ENCODE measurements at regions not wholly inside any gene's neighbourhood (a gene's known extent, or its start where the extent isn't known, plus 50 kb on each side); places are given as distances from the start of the nearest gene placed in this dataset.

- no peak for DNase-seq
Observed at GRCh38 chr3:178048768-178049167, 487.5 kb upstream of the KCNMB2 start.

DNA sequence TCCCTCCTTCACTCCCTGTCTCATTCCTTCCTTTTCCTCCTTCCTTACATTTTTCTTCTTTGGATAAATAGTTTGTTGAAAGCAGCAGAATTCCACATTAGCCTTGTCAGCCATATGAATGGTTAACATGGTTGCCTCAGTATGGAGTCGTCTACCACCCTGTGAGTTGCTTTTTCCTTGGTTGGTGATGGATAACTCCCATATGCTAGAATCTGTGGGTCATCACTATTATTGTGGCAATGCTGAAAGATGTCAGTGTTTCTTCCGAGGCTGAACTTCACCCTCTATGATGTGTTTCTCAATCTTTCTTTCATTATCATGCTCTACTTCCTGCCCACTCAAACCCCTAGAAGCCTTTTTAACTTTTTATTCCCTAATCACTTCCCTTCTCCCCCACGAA lies 481.8 kb upstream of the KCNMB2 start:
- no peak for DNase-seq

DNA sequence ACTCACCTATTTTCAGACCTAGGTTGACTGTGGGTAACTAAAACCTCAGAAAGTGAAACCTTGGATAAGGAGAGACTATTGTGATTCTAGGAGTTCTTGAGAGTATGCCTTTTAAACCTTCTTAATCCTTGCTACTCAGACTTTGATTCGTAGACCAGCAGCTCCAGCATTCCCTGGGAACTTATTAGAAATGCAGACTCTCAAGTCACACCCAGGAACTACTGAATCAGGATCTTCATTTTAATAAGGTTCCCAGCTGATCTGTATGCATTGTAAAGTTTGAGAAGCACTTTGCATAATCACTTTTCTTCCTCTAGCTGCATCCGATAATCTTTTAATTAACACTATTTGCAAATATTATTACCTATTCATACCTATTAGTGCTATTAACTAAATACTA lies 480.3 kb upstream of the KCNMB2 start:
- DNase-seq: no peak

GRCh38 chr3:178056868-178057267 lies 479.4 kb upstream of the KCNMB2 start:
- no peak for DNase-seq

DNA sequence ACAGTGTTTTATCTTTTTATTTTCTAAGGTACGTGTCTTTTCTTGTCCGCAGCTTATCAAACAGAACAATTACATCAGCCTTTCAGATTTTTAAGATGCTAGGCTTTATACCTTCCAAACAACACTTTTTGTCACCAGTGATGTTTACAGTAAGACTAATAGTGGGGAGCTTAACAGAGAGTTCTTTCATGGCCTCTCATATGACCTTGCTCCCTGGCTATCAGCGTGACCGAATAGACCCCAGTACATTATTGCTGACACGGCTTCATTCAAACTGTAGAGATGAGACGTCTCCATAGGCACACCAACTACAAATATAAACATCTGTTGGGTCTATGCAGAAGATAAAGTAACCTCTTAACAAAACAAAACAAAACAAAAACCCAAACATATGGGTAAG lies 477.6 kb upstream of the KCNMB2 start:
- DNase-seq: peak; percentile 20

GRCh38 chr3:178059119-178059518 lies 477.1 kb upstream of the KCNMB2 start:
- peak; percentile 20 for DNase-seq

GRCh38 chr3:178059836-178060235 lies 476.4 kb upstream of the KCNMB2 start:
- DNase-seq: no peak

DNA sequence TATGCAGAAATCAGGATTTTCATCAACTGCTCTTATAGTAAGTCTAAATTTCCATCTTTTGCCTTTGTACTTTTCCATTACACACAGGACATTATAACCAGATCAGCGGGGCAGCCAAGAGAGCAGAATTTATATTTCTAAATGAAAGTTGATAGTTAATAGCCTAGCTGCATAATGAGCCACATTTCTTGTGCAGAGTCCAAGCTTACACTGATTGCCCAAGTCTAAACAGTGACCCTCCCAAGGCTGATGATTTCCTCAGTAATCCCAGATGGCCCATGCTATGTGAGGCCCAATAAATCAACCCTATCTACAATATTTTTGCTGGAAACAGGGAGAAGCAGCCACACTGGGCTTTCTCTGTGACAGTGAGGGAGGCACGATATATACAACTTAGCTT lies 475.8 kb upstream of the KCNMB2 start:
- no peak for DNase-seq

GRCh38 chr3:178062126-178062525 lies 474.1 kb upstream of the KCNMB2 start:
- no peak for DNase-seq

GRCh38 chr3:178063461-178063860 lies 472.8 kb upstream of the KCNMB2 start:
- peak; percentile 5 for DNase-seq

GRCh38 chr3:178067721-178068120 lies 468.5 kb upstream of the KCNMB2 start:
- DNase-seq: no peak

DNA sequence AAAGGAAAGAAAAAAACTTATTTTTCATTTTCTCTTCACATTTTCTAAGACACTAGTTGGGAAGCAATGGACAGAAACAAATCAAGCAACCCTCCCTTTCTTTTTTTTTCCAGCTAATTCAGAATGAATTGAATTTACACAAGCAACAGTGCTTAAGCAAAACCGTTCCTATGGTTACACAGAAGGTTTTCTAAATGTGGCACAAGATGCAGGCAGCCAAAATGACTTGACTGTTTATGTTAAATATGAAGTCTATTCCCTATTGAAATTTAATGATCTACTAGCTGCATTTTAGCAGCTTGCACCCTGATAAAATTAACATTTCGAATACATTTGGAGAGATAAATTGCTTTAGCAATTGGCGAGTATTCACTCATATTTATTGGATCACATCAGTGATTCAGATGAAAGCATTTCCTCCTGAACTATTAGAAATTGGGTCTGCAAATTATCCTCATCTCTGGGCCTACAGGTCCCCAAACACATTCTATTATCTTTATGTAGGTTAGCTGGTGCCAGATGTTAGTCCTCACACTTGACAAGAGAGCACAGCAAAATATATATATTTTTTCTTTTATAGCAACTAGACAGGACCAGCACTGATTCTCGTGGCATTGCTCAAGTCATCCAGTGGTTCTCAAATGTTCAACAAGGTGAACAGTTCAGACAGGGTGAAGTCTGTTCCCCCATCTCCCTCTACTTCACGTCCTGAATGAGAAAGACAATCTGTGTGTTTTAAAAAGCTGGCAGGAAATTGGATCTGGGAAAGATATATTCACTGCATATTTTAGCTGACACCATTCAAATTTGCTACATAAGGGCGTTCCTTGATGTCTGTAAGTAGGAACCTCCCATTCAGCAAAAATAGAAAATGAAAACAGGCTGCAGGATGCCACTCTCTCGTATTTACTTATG lies 463.6 kb upstream of the KCNMB2 start:
- peak; percentile 47 for DNase-seq

DNA sequence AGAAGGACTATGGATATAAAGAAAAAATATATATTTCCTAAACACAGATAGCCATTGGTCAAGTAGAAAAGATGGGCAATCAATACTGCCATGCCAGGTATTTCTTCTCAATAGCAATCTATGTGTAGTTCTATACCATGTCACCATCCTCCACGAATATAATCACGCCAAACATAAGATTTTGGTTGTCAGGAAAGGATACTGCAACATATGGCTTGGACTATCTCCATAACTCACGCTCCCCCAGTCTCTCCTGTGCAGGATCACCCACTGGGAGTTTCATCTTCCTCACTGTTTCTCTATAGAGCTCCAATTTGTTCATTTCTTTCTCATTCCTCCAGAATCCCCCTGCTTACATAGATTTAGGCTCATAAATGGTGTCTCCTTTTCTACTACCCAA lies 462.9 kb upstream of the KCNMB2 start:
- DNase-seq: peak; percentile 53

DNA sequence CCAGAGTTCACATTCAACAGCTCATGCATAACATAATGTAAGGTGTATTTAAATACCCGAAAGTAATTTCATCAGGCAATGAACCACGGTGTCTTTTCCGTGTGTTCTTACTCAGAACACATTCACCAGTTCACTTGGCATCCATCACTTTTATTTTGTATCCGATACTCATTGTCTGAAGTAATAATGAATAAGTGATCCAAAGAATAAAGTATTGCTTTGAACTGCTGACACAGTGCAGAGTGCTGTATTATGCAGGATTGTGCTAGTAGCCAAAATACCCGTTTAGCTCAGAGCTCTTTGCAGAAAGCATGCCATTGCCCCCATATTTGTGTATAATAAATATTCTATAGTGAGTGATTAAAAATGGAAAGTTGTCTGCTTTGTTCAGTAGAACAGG lies 460.9 kb upstream of the KCNMB2 start:
- DNase-seq: peak; percentile 67

DNA sequence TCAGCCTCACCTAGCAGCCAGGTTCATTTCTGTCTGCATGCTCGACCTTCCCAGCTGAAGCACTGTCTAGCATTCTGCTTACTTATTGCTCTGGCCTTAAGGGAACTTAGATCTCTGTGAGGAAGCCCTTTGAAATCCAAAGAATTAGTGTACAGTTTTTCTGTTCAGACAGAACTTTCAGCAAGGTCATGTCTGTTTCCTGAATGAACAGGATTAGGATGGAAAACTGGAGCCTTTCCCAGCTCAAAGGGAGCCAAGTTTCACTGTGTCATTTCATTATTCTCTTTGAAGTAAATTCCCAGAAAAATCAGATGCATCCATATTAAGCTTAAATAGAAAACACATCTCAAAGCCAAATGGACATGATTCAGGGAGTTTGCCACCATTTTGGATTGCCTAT lies 457.3 kb upstream of the KCNMB2 start:
- no peak for DNase-seq

DNA sequence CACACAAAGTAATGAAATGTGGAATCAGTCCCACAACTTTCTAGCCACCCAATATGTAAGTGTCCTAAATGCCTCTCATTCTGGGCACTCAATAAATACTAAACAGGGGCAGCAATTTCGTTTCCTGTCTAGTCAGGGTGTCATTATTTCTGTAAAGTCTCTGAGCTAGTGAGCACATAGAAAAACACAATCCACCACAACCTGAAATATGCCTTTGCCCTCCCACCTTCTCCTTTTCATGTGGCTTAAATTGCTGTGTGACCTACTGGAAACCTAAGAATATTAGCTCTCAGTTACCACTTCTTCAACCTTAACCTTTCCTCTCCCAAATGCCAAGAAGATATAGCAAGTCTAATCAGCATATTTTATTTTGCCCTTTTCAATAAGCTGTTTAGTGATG lies 456.3 kb upstream of the KCNMB2 start:
- DNase-seq: no peak

GRCh38 chr3:178082326-178082906 lies 453.8 kb upstream of the KCNMB2 start:
- no peak for DNase-seq

DNA sequence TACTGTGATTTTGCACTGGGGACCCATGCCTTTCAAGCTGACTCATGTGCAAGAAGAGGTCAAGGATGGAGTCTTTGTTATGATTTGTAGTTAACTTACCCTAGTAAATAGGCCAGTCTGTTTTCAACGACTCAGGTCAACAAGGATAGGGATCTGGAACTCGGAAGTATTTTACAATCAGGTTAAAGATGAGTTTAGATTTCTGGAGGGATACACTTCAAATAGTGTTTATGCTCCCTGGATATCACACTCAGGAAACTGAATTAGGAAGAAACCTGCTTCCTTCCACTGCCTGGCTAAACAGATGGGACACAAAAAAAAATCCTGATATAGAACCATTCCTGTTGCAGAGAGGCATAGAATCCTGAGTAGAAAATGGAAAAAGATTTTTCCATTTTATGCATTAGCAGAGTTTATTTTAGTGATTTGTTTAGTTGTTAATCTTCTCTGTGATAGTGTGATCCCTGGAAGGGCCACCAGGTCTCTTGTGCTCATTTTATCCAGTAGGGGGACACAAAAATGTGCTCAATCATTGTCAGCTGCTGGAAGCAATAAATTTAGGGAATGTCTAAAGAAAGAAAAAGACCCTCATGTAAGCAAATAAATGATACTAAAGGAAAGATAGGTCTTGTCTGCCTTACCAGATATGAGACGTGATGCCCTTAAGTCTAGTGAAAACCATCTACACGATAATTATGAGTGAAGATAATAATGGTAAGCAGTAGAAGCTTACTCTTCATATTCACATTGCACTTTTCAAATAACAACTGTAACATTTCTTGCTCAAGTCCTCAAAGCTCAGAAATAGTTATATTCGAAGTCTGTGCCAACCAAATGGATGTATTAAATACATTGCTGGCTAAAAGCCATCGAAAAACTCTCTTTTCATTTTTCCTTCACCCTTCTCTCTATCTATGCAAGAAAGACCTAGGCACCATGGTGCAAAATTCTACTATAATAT lies 452.1 kb upstream of the KCNMB2 start:
- DNase-seq: peak; percentile 68

- peak; percentile 96 for DNase-seq
Observed at GRCh38 chr3:178084938-178085816, 451.1 kb upstream of the KCNMB2 start.

- DNase-seq: no peak
Observed at GRCh38 chr3:178085817-178086123, 450.5 kb upstream of the KCNMB2 start.

- DNase-seq: no peak
Observed at GRCh38 chr3:178086144-178086825, 450.0 kb upstream of the KCNMB2 start.

- DNase-seq: no peak
Observed at GRCh38 chr3:178087376-178087775, 448.9 kb upstream of the KCNMB2 start.
